ENCODE measurements at regions not wholly inside any gene's neighbourhood (a gene's known extent, or its start where the extent isn't known, plus 50 kb on each side); places are given as distances from the start of the nearest gene placed in this dataset.
"Not testable (repeated sequence)": the region's sequence is repeated elsewhere in the genome, so short reads cannot be mapped to it uniquely, and the experiment has no call there.

GRCh38 chr5:126129431-126129830 lies 293.8 kb upstream of the GRAMD2B start:
- DNase-seq (ENCODE audit: low read depth), result no peak
- no peak for TF ChIP-seq CTCF (IDR thresholded peaks at IDR 0.05; ENCODE audit: control insufficient read depth, extremely low read depth, insufficient read depth)
- H3K4me3 ChIP-seq (ENCODE audit: low read depth, low read length), result no peak overlapping the region

GRCh38 chr5:126133424-126133823 lies 289.8 kb upstream of the GRAMD2B start:
- no peak overlapping the region for H3K4me3 ChIP-seq (ENCODE audit: low read depth, low read length)
- no peak for TF ChIP-seq CTCF (IDR thresholded peaks at IDR 0.05; ENCODE audit: control insufficient read depth, extremely low read depth, insufficient read depth)

GRCh38 chr5:126137891-126138280 lies 285.3 kb upstream of the GRAMD2B start:
- no peak for TF ChIP-seq CTCF (IDR thresholded peaks at IDR 0.05; ENCODE audit: control insufficient read depth, extremely low read depth, insufficient read depth)
- no peak for DNase-seq (ENCODE audit: low read depth)
- no peak overlapping the region for H3K4me3 ChIP-seq (ENCODE audit: low read depth, low read length)

More at GRCh38 chr5:126133424-126133823, 289.8 kb upstream of the GRAMD2B start:
- no peak for DNase-seq (ENCODE audit: low read depth)

- DNase-seq (ENCODE audit: low read depth), result peak; percentile 11
- H3K4me3 ChIP-seq (ENCODE audit: low read depth, low read length), result no peak overlapping the region
- TF ChIP-seq CTCF (IDR thresholded peaks at IDR 0.05; ENCODE audit: control insufficient read depth, extremely low read depth, insufficient read depth), result 0 out of 2 replicates have a peak, but pooled peaks have one; percentile 7
These were observed 284.8 kb upstream of the GRAMD2B start for GRCh38 chr5:126138281-126138931.

- no peak overlapping the region for H3K4me3 ChIP-seq (ENCODE audit: low read depth, low read length)
- no peak for TF ChIP-seq CTCF (IDR thresholded peaks at IDR 0.05; ENCODE audit: control insufficient read depth, extremely low read depth, insufficient read depth)
- DNase-seq (ENCODE audit: low read depth), result no peak
These were observed 284.1 kb upstream of the GRAMD2B start for GRCh38 chr5:126139086-126139485.

GRCh38 chr5:126139773-126140172 lies 283.4 kb upstream of the GRAMD2B start:
- no peak for TF ChIP-seq CTCF (IDR thresholded peaks at IDR 0.05; ENCODE audit: control insufficient read depth, extremely low read depth, insufficient read depth)
- H3K4me3 ChIP-seq (ENCODE audit: low read depth, low read length), result no peak overlapping the region
- no peak for DNase-seq (ENCODE audit: low read depth)

- no peak for DNase-seq (ENCODE audit: low read depth)
- H3K4me3 ChIP-seq (ENCODE audit: low read depth, low read length), result no peak overlapping the region
- no peak for TF ChIP-seq CTCF (IDR thresholded peaks at IDR 0.05; ENCODE audit: control insufficient read depth, extremely low read depth, insufficient read depth)
These were observed 279.6 kb upstream of the GRAMD2B start for GRCh38 chr5:126143622-126144021.

- not testable (repeated sequence) for H3K4me3 ChIP-seq (ENCODE audit: low read depth, low read length); DNase-seq (ENCODE audit: low read depth)
These were observed 272.9 kb upstream of the GRAMD2B start for GRCh38 chr5:126150319-126150718.

GRCh38 chr5:126155298-126155697 lies 267.9 kb upstream of the GRAMD2B start:
- not testable (repeated sequence) for H3K4me3 ChIP-seq (ENCODE audit: low read depth, low read length); DNase-seq (ENCODE audit: low read depth)

All from LNCaP clone FGC (cell line).